Omental fat pad (tissue), 3 donors: ENCODE measurements at regions not wholly inside any gene's neighbourhood (a gene's known extent, or its start where the extent isn't known, plus 50 kb on each side); places are given as distances from the start of the nearest gene placed in this dataset.

Experiments used
- ATAC-seq: fragments of 150-250 bp; one replicate; pipeline ENCODE4 v1.9.1; 2016; ENCODE audit warnings: mild to moderate bottlenecking, moderate library complexity; ENCODE audit not compliant: low FRiP score
- DNase-seq: peaks from one replicate; pipeline ENCODE4 v3.0.0-alpha.2; 2019; ENCODE audit warnings: low spot score
- CTCF ChIP-seq, 3 donors: fragments of 450-650 bp; IDR thresholded peaks; one replicate each; pipeline ENCODE4 v1.5.1; 2016 to 2017; ENCODE audit warnings: antibody characterized with exemption in 3 of 3, mild to moderate bottlenecking in 3 of 3, moderate library complexity in 2 of 3

DNA sequence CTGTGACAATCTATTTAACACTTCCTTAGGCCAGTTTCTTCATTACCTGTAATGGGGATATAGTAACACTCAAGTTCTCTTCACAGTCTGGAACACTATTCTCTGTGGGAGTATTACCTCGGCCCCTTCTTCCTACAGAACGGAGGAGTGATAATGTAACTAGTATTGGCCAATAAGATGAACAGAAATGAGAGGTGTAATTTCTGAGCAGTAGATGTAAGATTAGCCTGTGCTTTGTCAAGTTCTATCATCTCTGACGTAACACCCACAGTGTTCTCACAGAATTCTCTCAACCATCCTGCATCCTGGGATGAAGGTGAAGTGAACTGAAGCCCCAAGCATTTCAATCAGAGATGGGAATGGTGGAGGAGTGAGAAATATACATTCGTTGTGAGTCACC lies 65.2 kb upstream of the TOP3B start:
- no peak for TF ChIP-seq CTCF (IDR thresholded peaks at IDR 0.05)
- DNase-seq: no peak
- no peak for ATAC-seq

- DNase-seq (no peak), ATAC-seq (no peak)
- no peak for TF ChIP-seq CTCF (IDR thresholded peaks at IDR 0.05)
These were observed 64.7 kb upstream of the TOP3B start for GRCh38 chr22:22047266-22047665.

DNA sequence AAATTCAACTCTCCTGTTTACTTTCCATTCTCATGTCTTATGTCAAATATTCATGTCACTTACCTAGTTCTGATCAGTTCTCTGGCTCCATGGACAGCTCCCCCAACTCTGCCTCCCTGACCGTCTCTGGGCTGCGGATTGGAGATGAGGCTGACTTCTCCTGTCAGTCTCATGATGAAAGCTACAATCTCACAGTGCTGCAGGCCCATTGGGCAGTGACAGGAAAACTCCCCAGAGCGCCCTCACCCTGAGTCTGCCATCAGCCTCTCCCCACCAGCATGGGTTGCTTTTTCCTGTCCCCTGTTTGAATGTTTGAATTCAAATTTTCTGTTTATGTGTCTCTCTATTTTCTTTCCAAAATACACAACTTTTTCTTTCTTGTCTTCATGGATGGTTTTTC lies 63.8 kb upstream of the TOP3B start:
- no peak for ATAC-seq
- no peak for DNase-seq
- TF ChIP-seq CTCF (IDR thresholded peaks at IDR 0.05): no peak

GRCh38 chr22:22045571-22046335 lies 63.2 kb upstream of the TOP3B start:
- TF ChIP-seq CTCF (IDR thresholded peaks at IDR 0.05): no peak
- DNase-seq: no peak
- ATAC-seq: no peak

- ATAC-seq (no peak), DNase-seq (no peak)
- TF ChIP-seq CTCF (IDR thresholded peaks at IDR 0.05): no peak
These were observed 61.6 kb upstream of the TOP3B start for GRCh38 chr22:22044153-22044552.

GRCh38 chr22:22043296-22044078 lies 60.9 kb upstream of the TOP3B start:
- ATAC-seq (no peak), DNase-seq (no peak)
- no peak for TF ChIP-seq CTCF (IDR thresholded peaks at IDR 0.05)
